ENCODE measurements at regions not wholly inside any gene's neighbourhood (a gene's known extent, or its start where the extent isn't known, plus 50 kb on each side); places are given as distances from the start of the nearest gene placed in this dataset.

DNA sequence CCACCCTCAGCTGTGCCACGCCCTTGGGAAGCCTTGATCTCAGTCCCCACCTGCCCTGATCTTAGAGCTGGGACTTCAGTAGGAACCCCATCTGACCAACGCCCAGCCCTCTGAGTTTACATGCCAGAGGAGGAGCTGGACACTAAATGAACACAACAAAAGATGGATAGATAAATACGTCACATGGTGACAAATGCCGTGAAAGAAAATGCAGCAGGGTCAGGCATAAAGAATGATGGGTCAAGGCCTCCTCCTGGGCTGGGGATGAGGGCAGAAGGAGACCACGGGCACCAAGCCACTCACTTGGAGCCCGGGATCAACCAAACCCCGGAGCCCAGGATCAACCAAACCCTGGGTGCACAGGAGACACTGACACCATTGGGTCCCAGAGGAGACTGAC lies 354.9 kb downstream of the C16orf95 start:
- no peak for DNase-seq (ENCODE audit: low read depth)
- TF ChIP-seq, protein P1, sequence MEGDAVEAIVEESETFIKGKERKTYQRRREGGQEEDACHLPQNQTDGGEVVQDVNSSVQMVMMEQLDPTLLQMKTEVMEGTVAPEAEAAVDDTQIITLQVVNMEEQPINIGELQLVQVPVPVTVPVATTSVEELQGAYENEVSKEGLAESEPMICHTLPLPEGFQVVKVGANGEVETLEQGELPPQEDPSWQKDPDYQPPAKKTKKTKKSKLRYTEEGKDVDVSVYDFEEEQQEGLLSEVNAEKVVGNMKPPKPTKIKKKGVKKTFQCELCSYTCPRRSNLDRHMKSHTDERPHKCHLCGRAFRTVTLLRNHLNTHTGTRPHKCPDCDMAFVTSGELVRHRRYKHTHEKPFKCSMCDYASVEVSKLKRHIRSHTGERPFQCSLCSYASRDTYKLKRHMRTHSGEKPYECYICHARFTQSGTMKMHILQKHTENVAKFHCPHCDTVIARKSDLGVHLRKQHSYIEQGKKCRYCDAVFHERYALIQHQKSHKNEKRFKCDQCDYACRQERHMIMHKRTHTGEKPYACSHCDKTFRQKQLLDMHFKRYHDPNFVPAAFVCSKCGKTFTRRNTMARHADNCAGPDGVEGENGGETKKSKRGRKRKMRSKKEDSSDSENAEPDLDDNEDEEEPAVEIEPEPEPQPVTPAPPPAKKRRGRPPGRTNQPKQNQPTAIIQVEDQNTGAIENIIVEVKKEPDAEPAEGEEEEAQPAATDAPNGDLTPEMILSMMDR (conservative IDR thresholded peaks at IDR 0.05; ENCODE audit: control insufficient read depth, insufficient read depth, low read depth, low read length) = no peak
- H3K4me3 ChIP-seq (ENCODE audit: control insufficient read depth, low read depth, low read length) = no peak overlapping the region

DNA sequence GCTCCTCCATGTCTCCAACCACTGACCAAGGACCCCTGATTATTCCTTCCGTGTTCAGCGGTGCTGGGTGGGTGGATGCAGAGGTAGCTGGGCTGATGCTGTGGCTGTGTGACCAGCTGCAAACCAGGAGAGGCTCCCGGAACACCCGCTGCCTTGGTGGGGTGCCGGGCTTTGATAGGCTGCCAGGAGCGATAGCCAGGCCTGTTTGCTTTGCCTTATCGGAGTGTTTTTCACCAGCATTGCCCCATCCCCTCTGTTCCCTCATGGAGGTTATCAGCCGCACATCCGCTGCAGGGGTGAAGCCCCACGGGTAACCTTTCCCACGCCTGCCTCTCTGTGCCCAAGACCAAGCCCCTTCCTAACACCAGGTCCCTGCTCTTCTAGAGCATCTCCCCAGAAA lies 354.3 kb downstream of the C16orf95 start:
- H3K4me3 ChIP-seq (ENCODE audit: control insufficient read depth, low read depth, low read length) = no peak overlapping the region
- no peak for DNase-seq (ENCODE audit: low read depth)

DNA sequence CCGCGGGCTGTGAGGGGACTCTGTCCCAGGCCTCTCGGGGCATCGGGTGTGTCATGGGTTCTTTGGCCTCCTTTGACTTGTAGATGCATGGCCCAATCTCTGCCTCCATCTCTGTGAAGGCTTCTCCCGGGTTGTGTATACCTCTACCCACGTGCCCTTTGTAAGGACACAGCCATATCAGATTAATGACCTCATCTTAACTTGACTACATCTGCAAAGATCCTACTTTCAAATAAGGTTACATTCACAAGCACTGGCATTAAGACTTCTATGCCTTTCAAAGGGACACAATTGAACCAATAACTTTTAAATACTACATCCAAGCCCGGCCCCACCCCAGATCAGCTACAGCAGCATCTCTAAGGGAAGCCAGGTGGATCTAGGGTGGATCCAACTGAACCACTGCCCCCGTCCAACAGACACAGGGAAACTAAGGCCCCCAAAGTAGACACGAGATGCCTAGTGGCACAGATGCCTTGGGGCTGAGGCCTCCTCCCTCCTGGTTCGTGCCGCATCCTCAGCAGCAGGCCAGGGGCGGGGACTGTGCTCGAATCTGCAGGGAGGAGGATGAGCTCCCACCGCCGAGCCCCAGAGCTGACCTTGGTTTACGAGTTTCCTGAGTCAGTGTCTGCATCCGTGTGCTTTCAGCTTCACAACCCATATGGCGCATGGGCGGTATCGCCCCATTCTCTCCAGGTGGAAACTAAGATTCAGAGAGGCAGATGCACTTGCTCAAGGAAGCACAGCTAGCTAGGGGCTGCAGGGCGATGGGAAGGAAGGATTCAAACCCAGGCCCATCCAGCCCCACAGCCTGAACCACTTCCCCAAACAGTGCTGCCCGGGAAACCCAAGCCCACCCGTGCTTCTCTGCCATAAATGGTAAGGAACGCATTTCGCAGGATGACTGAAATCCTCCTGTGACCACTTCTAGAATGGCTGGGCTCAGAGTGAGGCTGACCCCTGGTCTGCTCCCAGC lies 353.3 kb downstream of the C16orf95 start:
- H3K4me3 ChIP-seq (ENCODE audit: control insufficient read depth, low read depth, low read length) = no peak overlapping the region

More for the DNA sequence above, 354.3 kb downstream of the C16orf95 start:
- TF ChIP-seq, protein P1 (conservative IDR thresholded peaks at IDR 0.05; ENCODE audit: control insufficient read depth, insufficient read depth, low read depth, low read length) = no peak

DNA sequence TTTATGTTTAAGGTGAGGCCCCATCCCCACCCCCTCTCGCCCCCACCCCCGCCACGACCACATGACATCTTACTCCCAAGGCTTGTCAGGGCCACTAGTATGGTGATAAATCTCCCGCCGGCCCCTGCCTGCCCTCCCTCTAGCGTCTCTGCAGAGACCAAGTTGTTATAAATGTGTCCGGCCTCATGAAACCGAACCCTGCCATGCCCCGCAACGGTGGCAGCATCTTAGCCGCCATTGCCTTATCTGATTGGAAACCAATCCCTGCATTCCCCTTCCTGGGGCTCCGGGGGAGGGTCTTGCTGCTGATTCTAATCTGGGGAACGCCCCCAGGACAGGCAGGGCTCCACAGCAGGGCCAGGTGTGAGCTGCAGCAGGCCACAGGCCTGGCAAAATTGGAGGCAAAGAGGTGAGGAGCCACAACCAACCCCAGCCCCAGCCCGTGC lies 352.4 kb downstream of the C16orf95 start:
- DNase-seq (ENCODE audit: low read depth) = no peak
- H3K4me3 ChIP-seq (ENCODE audit: control insufficient read depth, low read depth, low read length) = no peak overlapping the region
- TF ChIP-seq, protein P1 (conservative IDR thresholded peaks at IDR 0.05; ENCODE audit: control insufficient read depth, insufficient read depth, low read depth, low read length) = no peak

More for the DNA sequence above, 353.3 kb downstream of the C16orf95 start:
- DNase-seq (ENCODE audit: low read depth) = no peak
- TF ChIP-seq, protein P1 (conservative IDR thresholded peaks at IDR 0.05; ENCODE audit: control insufficient read depth, insufficient read depth, low read depth, low read length) = no peak

DNA sequence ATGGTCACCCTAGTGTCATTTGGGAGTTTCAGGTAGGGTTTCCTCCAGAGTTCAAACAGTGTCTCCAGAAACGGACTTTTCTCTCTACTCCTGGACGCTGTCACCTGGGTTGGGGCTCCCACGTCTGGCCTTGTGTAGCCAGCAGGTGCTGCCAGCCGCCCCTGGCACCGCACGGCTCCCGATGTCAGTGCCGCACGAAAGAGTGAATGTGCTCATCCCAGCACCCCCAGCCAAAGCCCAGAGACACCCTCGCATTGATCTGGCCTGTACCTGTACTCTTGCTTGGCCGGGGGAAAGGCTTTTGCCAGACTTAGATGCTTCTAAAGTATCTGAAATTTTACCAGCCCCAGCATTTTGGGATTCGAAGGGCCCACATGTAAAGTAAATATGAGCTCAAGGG lies 351.9 kb downstream of the C16orf95 start:
- TF ChIP-seq, protein P1 (conservative IDR thresholded peaks at IDR 0.05; ENCODE audit: control insufficient read depth, insufficient read depth, low read depth, low read length) = no peak
- DNase-seq (ENCODE audit: low read depth) = no peak
- H3K4me3 ChIP-seq (ENCODE audit: control insufficient read depth, low read depth, low read length) = no peak overlapping the region

DNA sequence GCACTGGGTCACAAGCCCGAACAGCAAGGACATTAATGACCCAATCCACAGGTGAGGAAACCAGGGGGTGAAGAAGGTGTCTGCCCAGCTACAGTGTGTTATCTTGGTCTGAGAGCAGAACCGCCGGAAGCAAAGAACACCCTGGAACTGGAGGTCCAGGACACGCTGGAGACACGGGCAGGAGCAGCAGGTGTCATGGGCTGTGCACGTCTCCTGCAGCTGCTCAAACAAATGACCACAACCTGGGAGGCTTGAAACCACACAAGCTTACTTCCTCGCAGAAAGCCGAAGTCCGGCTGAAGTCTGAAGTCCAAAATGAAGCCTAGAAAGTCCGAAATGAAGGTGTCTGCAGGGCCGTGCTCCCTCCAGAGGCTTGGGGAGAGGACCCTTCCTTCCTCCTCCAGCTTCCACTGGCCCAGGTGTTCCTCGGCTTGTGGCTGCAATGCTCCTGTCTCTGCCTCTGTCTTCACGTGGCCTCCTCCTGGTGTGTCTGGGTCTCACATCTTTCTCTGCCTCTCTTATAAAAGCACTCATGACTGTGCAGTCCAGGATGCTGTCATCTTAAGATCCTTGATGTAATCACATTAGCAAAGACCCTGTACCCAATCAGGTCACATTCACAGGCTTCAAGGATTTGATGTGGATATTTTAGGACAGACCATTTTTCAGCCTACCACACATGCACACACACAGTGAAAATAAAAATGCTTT lies 351.2 kb downstream of the C16orf95 start:
- no peak for DNase-seq (ENCODE audit: low read depth)
- no peak overlapping the region for H3K4me3 ChIP-seq (ENCODE audit: control insufficient read depth, low read depth, low read length)
- TF ChIP-seq, protein P1 (conservative IDR thresholded peaks at IDR 0.05; ENCODE audit: control insufficient read depth, insufficient read depth, low read depth, low read length) = no peak

Data from fibroblast of mammary gland (primary cell).